GM19240 (cell line): ENCODE measurements at regions not wholly inside any gene's neighbourhood (a gene's known extent, or its start where the extent isn't known, plus 50 kb on each side); places are given as distances from the start of the nearest gene placed in this dataset.

Experiments
- DNase-seq: peaks from one replicate; pipeline ENCODE4 v3.0.0; 2011; ENCODE audit warnings: low spot score; ENCODE audit not compliant: insufficient read length

GRCh38 chr9:32294106-32294505, 90.3 kb upstream of the ACO1 start:
- DNase-seq: no peak

GRCh38 chr9:32300373-32300772, 84.1 kb upstream of the ACO1 start:
- no peak for DNase-seq

GRCh38 chr9:32304495-32304894, 79.9 kb upstream of the ACO1 start:
- no peak for DNase-seq

GRCh38 chr9:32306006-32306405, 78.4 kb upstream of the ACO1 start:
- no peak for DNase-seq

GRCh38 chr9:32319312-32319929, 65.0 kb upstream of the ACO1 start:
- no peak for DNase-seq

- DNase-seq: no peak
These were observed 61.8 kb upstream of the ACO1 start for GRCh38 chr9:32322622-32323021.

- DNase-seq: no peak
These were observed 58.3 kb upstream of the ACO1 start for GRCh38 chr9:32326146-32326545.

- no peak for DNase-seq
These were observed 53.2 kb upstream of the ACO1 start for GRCh38 chr9:32331240-32331639.

GRCh38 chr9:32334112-32334511, 50.3 kb upstream of the ACO1 start:
- no peak for DNase-seq
